H9 (cell line): ENCODE measurements at regions not wholly inside any gene's neighbourhood (a gene's known extent, or its start where the extent isn't known, plus 50 kb on each side); places are given as distances from the start of the nearest gene placed in this dataset.

Experiments
- DNase-seq: peaks from one replicate; pipeline ENCODE4 v3.0.0-alpha.2; 2017
- H2AFZ ChIP-seq: one replicate; pipeline ENCODE4 v1.6.1; 2013; ENCODE audit warnings: mild to moderate bottlenecking, low read length, control low read depth, moderate library complexity
- H2AK5ac ChIP-seq: 2 replicates; pipeline ENCODE4 v1.6.1; 2013; ENCODE audit warnings: low read length, control low read depth, mixed read lengths; ENCODE audit not compliant: insufficient read length
- H2BK120ac ChIP-seq: one replicate; pipeline ENCODE4 v1.6.1; 2013; ENCODE audit warnings: low read depth, mild to moderate bottlenecking, low read length, control low read depth, inconsistent platforms; ENCODE audit not compliant: poor library complexity, severe bottlenecking
- H2BK12ac ChIP-seq: 2 replicates; pipeline ENCODE4 v1.6.1; 2013; ENCODE audit warnings: low read length, control low read depth, mixed read lengths, low read depth; ENCODE audit not compliant: insufficient read length
- H2BK15ac ChIP-seq: 2 replicates; pipeline ENCODE4 v1.6.1; 2013; ENCODE audit warnings: low read depth, low read length, control low read depth
- H2BK20ac ChIP-seq: one replicate; pipeline ENCODE4 v1.6.1; 2013; ENCODE audit warnings: low read depth, mild to moderate bottlenecking, low read length, control low read depth, inconsistent platforms; ENCODE audit not compliant: poor library complexity, severe bottlenecking
- H2BK5ac ChIP-seq: 2 replicates; pipeline ENCODE4 v1.6.1; 2013; ENCODE audit warnings: low read length, control low read depth, mixed read lengths; ENCODE audit not compliant: insufficient read length
- H3K14ac ChIP-seq: 2 replicates; pipeline ENCODE4 v1.6.1; 2013; ENCODE audit warnings: low read length, control low read depth; ENCODE audit not compliant: insufficient read depth
- H3K18ac ChIP-seq: 2 replicates; pipeline ENCODE4 v1.6.1; 2013; ENCODE audit warnings: low read depth, mild to moderate bottlenecking, mixed read lengths, low read length, control low read depth; ENCODE audit not compliant: insufficient read length
- H3K23ac ChIP-seq: 2 replicates; pipeline ENCODE4 v1.6.1; 2013; ENCODE audit warnings: low read length, control low read depth, mixed read lengths, low read depth; ENCODE audit not compliant: insufficient read length
- H3K23me2 ChIP-seq: 2 replicates; pipeline ENCODE4 v1.6.1; 2013; ENCODE audit warnings: low read depth, mild to moderate bottlenecking, mixed read lengths, low read length, control low read depth; ENCODE audit not compliant: insufficient read length, poor library complexity, severe bottlenecking
- H3K27ac ChIP-seq: 2 replicates; pipeline ENCODE4 v1.5.1; 2013; ENCODE audit warnings: low read length, control low read depth, mixed read lengths, low read depth; ENCODE audit not compliant: insufficient read length
- H3K27me3 ChIP-seq: 2 replicates; pipeline ENCODE4 v1.6.1; 2013; ENCODE audit warnings: low read length, control low read depth, inconsistent platforms; ENCODE audit not compliant: insufficient read depth
- H3K4ac ChIP-seq: 2 replicates; pipeline ENCODE4 v1.6.1; 2013; ENCODE audit warnings: low read depth, mild to moderate bottlenecking, control low read depth, inconsistent platforms, low read length, moderate library complexity
- H3K4me1 ChIP-seq: 2 replicates; pipeline ENCODE4 v1.6.1; 2013; ENCODE audit warnings: low read length, control low read depth, inconsistent platforms; ENCODE audit not compliant: insufficient read depth
- H3K4me2 ChIP-seq: 2 replicates; pipeline ENCODE4 v1.6.1; 2013; ENCODE audit warnings: low read length, control low read depth, mixed read lengths; ENCODE audit not compliant: insufficient read length, insufficient read depth
- H3K56ac ChIP-seq: 2 replicates; pipeline ENCODE4 v1.6.1; 2013; ENCODE audit warnings: low read depth, mild to moderate bottlenecking, mixed read lengths, low read length, control low read depth; ENCODE audit not compliant: insufficient read length
- H3K79me1 ChIP-seq: 2 replicates; pipeline ENCODE4 v1.6.1; 2013; ENCODE audit warnings: low read depth, mild to moderate bottlenecking, moderate library complexity, low read length, control low read depth, inconsistent platforms; ENCODE audit not compliant: insufficient read depth, poor library complexity, severe bottlenecking
- H3K79me2 ChIP-seq: 2 replicates; pipeline ENCODE4 v1.6.1; 2013; ENCODE audit warnings: low read length, control low read depth, inconsistent platforms; ENCODE audit not compliant: insufficient read depth
- H3K9ac ChIP-seq: 2 replicates; pipeline ENCODE4 v1.6.1; 2013; ENCODE audit warnings: low read length, control low read depth, mixed read lengths; ENCODE audit not compliant: insufficient read length; ENCODE audit errors: extremely low read depth
- H3K9me3 ChIP-seq: one replicate; pipeline ENCODE4 v1.6.1; 2013; ENCODE audit warnings: low read depth, low read length, inconsistent platforms; ENCODE audit not compliant: control insufficient read depth
- H3T11ph ChIP-seq: one replicate; pipeline ENCODE4 v1.6.1; 2013; ENCODE audit warnings: mild to moderate bottlenecking, low read length, control low read depth, inconsistent platforms
- H4K20me1 ChIP-seq: one replicate; pipeline ENCODE4 v1.6.1; 2013; ENCODE audit not compliant: control insufficient read depth, insufficient read length, insufficient read depth
- H4K5ac ChIP-seq: 2 replicates; pipeline ENCODE4 v1.6.1; 2013; ENCODE audit warnings: low read depth, mild to moderate bottlenecking, mixed read lengths, low read length, control low read depth; ENCODE audit not compliant: insufficient read length
- H4K8ac ChIP-seq: replicated peaks from 2 replicates; pipeline ENCODE4 v1.6.1; 2013; ENCODE audit warnings: low read length, control low read depth, mixed read lengths, low read depth; ENCODE audit not compliant: insufficient read length
- H4K91ac ChIP-seq: 2 replicates; pipeline ENCODE4 v1.6.1; 2013; ENCODE audit warnings: low read depth, mild to moderate bottlenecking, moderate library complexity, mixed read lengths, low read length, control low read depth; ENCODE audit not compliant: insufficient read length
- H3K27ac Mint-ChIP-seq, 3 experiments: 2 replicates in 2 of 3; 3 replicates in 1 of 3; pipeline ENCODE4 v1.8.0; 2020 to 2021; ENCODE audit warnings: mixed read lengths in 3 of 3, mild to moderate bottlenecking in 1 of 3, moderate library complexity in 1 of 3
- H3K27me3 Mint-ChIP-seq: 2 replicates; pipeline ENCODE4 v1.8.0; 2021; ENCODE audit warnings: low read depth, mild to moderate bottlenecking, moderate library complexity, mixed read lengths
- H3K36me3 Mint-ChIP-seq, 3 experiments: 2 replicates in 2 of 3; 3 replicates in 1 of 3; pipeline ENCODE4 v1.8.0; 2020 to 2021; ENCODE audit warnings: low read depth in 3 of 3, mixed read lengths in 3 of 3; ENCODE audit not compliant: insufficient read depth in 1 of 3
- H3K4me1 Mint-ChIP-seq, 2 experiments: 2 replicates each; pipeline ENCODE4 v1.8.0; 2020; ENCODE audit warnings: mixed read lengths in 2 of 2
- H3K4me3 Mint-ChIP-seq, 2 experiments: 2 replicates in 1 of 2; 3 replicates in 1 of 2; pipeline ENCODE4 v1.8.0; 2020 to 2021; ENCODE audit warnings: mild to moderate bottlenecking in 2 of 2, mixed read lengths in 2 of 2, moderate library complexity in 1 of 2
- H3K9me3 Mint-ChIP-seq, 2 experiments: 2 replicates in 1 of 2; 3 replicates in 1 of 2; pipeline ENCODE4 v1.8.0; 2020; ENCODE audit warnings: mild to moderate bottlenecking in 2 of 2, mixed read lengths in 2 of 2, moderate library complexity in 1 of 2
- CTCF ChIP-seq: fragments of 200-600 bp; sonication (generic); conservative IDR thresholded peaks from 3 replicates; pipeline ENCODE4 v1.8.0; 2021; ENCODE audit warnings: antibody characterized with exemption, mild to moderate bottlenecking

- Histone ChIP-seq H3K4ac (no peak overlapping the region), H3K79me1 (no peaks in the 10 kb centered on the region), H3T11ph (no peak overlapping the region), H3K23me2 (no peaks in the 10 kb centered on the region), H3K56ac (no peak overlapping the region), H3K4me1 (no peaks in the 10 kb centered on the region), H3K18ac (no peak overlapping the region), H3K23ac (no peak overlapping the region), H3K14ac (no peak overlapping the region), H4K8ac (no peak overlapping the region), H3K27ac (no peak overlapping the region), H3K27me3 (no peaks in the 10 kb centered on the region), H4K91ac (no peak overlapping the region), H3K9ac (no peak overlapping the region), H2BK20ac (no peak overlapping the region), H3K79me2 (no peaks in the 10 kb centered on the region), H2BK120ac (no peak overlapping the region), H2BK15ac (no peak overlapping the region), H2AK5ac (no peak overlapping the region), H3K4me2 (no peak overlapping the region), H2AFZ (no peak overlapping the region), H2BK12ac (no peak overlapping the region), H4K5ac (no peak overlapping the region), H4K20me1 (no peaks in the 10 kb centered on the region), H3K9me3 (no peaks in the 10 kb centered on the region), H2BK5ac (no peak overlapping the region)
- DNase-seq: no peak
- Mint-ChIP-seq H3K4me1 (peaks cover 3 to 4% of the 10 kb centered on the region in 2 experiments; a peak in 3 of 4 replicates), H3K27me3 (no peaks in the 10 kb centered on the region), H3K27ac (no peak overlapping the region), H3K9me3 (no peaks in the 10 kb centered on the region), H3K4me3 (no peak overlapping the region), H3K36me3 (no peaks in the 10 kb centered on the region)
- no peak for TF ChIP-seq CTCF
Observed at GRCh38 chr11:127622686-127623085, 622.1 kb upstream of the KIRREL3 start.
